HG03521 (cell line): ENCODE measurements at regions not wholly inside any gene's neighbourhood (a gene's known extent, or its start where the extent isn't known, plus 50 kb on each side); places are given as distances from the start of the nearest gene placed in this dataset.
"Not testable (repeated sequence)": the region's sequence is repeated elsewhere in the genome, so short reads cannot be mapped to it uniquely, and the experiment has no call there.

Experiments
- ATAC-seq: cut with Tn5 transposase; IDR thresholded peaks from one replicate; pipeline ENCODE4 v1.9.1; 2021; ENCODE audit warnings: mild to moderate bottlenecking, moderate library complexity; ENCODE audit not compliant: unreplicated experiment

DNA sequence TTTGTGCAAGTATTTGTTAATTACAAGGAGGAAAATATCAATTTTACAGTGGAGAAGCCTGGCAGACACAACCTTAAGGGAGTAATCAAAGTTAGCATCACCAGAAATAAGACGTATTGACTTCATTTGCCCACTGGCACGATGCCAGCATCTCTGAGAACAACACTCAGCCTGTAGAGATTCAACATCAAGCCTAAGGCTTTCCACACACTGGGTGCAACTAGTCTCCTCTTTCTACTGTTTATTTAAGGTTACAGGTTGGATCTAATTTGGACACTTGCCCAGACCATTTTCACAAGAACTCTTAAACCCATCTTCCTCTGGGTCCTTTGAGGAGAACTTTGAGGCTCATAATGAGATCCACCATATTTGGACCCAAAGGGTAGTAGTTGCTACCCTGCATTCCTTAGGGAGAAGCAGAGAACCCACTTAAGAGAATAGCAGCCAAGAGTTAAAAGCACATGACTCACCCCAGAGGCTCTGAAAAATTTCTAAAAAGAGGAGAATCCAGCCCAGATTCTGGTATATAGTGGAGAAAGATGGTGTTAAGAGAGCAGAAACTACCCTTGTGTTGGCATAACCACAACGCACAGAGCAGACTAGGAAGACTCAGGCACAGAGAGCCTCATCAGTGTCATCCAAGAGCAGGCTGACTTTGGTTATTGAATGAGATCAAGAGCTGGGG is 97.3 kb downstream of the CCDC71L start:
- no peak for ATAC-seq

DNA sequence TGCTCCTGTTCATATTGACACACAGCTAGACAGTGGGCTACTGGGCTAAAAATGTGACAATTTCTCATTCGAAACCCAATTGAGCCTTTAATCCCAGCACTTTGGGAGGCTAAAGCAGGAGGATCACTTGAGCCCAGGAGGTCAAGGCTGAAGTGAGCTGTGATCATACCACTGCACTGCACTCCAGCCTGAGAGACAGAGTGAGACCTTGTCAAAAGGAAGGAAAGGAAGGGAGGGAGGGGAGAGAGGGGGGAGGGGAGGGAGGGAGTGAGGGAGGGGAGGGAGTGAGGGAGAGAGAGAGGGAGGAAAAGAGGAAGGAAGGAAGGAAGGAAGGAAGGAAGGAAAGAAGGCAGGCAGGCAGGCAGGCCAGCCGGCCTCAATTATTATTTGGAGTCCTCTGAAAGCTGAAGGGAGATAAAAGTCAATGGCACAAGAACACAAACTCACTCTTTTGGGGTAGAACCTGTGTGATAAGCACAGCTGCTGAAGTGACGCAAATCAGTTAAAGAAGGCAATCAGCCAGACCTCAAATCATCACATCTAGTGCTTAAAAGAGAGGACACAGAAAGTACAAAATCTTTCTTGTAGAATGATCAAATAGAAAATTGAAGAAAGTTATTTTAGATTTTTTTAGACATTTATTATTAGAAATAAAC is 98.1 kb downstream of the CCDC71L start:
- ATAC-seq: no peak

DNA sequence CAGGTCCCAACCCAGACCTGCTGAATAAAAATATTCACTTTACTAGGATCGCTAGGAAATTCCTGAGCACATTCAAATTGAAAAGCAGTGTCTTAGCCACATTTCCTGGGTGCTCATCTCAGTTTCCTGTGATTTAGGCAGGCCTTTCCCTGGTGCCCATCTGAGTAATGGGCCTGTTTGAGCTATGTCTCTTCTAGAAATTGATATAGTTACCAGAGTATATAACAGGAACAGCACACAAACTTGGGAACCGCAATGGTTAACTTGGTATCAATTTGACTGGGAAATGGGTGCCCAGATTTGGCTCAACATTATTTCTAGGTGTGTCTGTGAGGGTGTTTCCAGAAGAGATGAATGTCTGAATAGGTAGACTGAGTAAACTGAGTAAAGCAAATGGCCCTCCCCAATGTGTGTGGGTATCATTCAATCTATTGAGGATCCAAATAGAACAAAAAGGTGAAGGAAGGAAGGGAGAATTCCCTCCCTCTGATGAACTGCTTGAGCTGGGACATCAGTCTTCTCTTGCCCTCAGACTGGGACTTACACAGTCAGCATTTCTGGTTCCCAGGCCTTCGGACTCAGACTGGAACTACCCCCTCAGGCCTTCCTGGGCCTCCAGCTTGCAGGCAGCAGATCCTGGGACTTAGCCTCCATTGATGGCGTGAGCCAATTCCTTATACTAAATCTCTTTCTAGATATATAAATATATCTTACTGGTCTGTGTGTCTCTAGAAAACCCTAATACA is 99.1 kb downstream of the CCDC71L start:
- ATAC-seq: no peak

DNA sequence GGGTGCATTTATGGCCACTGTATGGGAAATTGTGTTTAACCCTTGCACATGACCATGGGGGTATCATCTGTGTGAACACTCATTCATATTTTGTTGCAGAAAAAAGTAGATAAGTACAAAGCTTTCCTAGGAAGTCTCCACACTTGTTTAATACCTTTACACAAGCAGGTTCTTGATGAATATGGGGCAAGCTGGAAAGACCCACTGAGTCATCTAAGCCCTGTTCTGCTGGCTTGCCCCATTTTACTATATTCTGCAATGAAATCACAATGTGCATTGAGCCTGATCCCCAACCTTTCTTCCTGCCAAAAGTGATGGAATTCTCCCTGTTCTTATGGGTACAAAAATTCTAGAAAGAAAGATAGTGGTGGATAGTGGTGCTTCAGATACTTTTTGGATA is 99.8 kb downstream of the CCDC71L start:
- ATAC-seq: no peak

DNA sequence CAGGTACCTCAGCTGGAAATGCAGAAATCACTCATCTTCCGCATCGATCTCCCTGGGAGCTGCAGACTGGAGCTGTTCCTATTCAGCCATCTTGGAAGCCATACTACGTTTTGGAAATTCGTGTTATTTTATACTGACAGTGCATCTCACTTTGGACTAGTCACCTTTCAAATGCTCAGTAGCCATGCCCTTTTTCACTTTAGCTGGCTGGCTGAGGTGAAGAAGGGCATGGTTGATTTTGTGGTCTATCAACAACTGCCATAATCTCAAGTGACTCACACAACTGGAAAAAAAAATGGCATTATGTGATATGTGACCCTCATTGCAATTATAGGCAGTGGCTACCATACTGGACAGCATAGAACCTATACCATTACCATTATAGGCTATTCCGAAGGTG is 100.5 kb downstream of the CCDC71L start:
- ATAC-seq: no peak

DNA sequence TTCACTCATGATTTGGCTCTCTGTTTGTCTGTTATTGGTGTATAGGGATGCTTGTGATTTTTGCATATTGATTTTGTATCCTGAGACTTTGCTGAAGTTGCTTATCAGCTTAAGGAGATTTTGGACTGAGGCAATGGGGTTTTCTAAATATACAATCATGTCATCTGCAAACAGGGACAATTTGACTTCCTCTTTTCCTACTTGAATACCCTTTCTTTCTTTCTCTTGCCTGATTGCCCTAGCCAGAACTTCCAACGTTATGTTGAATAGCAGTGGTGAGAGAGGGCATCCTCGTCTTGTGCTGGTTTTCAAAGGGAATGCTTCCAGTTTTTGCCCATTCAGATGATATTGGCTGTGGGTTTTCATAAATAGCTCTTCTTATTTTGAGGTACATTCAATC is 104.7 kb downstream of the CCDC71L start:
- ATAC-seq: not testable (repeated sequence)

DNA sequence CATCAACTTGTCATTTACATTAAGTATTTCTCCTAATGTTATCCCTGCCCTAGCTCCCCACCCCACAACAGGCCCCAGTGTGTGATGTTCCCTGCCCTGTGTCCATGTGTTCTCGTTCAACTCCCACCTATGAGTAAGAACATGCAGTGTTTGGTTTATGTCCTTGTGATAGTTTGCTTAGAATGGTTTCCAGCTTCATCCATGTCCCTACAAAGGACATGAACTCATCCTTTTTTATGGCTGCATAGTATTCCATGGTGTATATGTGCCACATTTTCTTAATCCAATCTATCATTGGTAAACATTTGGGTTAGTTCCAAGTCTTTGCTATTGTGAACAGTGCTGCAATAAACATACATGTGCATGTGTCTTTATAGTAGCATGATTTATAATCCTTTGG is 106.3 kb downstream of the CCDC71L start:
- not testable (repeated sequence) for ATAC-seq

DNA sequence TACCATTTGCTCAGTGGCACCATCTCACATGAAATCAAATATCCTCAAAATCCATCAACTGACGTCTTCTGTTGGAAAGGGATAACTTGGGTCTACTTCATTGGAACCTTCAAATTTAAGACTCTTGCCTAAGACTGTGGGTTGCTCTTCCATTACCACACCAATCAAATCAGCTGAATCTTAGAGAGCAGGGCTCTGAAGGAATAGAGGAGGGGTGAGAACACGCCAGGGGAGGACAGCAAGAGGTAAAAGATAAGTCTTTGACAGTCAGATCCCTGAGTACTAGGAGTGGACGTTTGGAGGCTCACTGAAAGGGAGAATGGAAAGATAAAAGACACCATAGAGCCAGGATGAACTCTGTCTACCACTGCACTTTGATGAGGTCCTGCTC is 107.5 kb downstream of the CCDC71L start:
- ATAC-seq: no peak

DNA sequence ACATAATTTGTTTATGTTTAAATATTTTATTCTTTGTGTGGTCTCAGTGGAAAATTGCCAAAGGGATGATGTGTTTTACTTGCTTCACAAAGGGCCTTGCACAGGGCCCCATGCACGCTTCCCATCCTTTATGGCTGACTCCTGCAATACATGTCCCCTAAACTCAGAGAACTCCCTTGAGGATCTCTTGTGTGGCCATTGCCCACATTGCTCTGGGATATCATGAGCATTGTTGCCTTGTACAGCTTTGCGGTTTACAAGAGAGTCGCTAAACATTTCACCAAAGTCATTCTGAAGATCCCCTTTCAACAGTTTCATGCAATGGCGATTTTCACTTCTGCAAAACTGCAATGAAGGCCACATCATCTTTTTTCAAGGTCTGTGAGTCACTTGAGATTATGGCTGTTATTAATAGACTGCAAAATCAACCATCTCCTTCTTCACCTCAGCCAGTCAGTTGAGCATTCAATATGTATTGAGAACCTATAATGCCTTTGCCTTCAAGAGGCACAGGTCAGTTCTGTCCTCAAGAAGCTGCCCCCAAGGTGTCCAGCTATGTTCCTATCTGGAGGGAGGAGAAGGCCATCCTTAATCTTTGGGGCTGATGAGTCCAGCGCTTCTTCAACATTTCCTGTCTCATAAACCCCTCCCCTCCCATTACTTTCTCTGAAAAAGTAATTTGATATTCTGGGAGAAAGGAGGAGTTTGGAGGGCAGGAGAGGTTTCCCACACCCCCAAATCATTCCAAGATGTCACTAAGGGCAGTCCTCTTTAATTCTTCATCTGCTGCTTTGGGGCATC is 108.1 kb downstream of the CCDC71L start:
- ATAC-seq: peak; percentile 98

DNA sequence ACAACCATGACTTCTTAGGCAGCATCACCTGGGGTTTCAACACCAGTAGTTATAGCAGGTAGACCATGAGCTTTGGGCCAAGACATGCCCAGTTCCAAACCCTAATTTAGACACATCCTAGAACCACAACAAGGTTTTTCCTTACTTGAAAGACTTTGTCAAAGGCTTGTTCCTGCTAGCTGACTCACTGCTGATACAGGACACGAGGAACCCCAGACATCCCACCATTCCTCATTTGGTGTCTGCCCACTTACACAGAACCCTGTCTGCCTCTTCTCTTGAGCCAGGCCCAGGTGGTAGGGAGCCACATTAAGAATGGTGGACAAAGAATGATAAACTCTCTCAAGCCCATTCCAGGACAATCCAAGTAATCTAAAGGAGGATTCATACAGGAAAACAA is 109.0 kb downstream of the CCDC71L start:
- ATAC-seq: no peak

DNA sequence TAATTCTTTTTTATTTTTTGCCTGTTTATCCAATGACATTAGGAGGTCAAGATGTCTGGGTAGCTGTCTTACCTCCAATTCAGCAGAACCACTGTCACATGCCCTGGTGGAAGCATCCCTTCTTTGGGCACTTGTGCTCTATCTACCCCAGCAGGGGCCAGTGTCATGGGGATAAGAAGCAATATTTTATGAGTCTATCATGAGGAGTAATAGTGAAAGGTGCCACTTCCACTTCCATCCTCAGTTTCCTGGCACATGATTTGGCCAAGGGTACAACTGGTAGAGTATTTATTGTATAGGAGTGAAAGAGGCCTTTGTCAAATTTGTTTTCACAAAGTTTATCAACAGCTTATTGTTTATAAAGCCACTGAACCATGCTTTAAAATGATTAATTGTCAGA is 112.5 kb downstream of the CCDC71L start:
- ATAC-seq: no peak

DNA sequence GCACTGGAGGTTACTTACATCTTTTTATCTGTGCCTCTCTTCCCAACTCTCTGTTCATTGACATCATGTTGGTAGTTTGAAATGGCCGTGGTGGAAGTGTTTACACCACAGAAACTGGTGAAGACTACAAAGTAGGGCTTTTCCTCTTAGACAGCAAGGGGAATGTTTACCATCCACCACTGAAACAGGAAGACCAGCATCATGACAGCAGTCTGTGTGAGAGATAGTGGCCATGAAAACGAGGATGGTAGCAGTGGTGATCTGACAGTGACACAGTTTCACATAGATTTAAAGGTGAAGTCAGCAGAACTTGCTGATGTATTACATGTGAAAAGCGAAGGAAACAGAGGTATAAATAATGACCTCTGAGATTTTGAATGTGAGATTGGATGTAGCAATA is 115.7 kb downstream of the CCDC71L start:
- ATAC-seq: no peak

DNA sequence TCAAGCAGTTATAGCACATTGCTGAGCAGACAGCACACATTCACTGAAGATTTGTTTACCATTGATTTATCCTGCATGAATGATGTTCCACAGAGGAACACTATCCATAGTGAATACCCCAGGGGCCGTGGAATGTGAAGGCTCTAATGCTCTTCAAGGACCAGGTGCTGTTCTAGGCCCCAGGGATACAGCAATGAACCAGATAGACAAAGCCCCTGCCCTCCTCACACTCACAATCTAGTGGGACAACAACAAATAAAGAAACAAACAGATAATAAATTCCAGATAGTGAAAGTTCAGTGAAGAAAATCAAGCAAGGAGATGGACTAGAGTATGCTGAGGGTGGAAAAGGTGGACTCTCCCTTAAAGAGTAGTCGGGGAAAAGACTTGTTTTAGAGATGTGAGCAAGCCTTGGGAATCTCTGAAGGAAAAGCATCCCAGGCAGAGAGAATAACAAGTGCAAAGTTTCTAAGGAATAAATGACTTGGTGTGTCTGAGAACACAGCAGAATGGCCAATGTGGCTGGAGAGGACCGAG is 117.7 kb downstream of the CCDC71L start:
- no peak for ATAC-seq

DNA sequence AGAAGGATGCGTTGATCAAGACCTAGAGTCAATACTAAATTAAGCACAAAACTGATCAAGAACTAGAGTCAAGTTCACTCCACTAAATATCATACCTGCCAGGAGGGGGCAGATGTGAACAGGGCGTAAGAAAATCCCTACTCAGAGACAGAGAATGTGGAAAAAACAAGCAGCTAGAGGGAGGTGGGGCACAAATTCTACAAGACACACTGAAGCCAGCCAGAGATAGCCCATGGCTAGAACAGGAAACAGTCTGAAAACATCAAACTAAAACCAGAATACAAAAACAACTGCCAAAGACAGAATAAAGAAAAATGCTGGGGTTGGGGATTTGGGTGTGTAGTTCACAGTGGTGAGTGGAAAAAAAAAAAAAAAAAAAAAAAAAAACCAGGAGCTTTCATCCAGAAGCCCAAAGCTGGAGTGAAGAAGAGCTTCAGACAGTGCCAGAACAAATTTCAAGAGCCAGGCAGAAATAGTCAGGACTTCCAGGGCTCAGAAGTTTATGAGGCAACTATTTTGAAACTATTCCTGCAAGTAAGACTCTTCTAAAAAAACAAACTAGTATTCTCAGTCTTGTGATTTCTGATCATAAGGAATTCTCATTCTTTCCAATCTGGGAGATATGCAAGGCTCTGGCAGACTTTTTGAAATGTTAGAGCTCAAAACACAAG is 118.3 kb downstream of the CCDC71L start:
- peak; percentile 68 for ATAC-seq

DNA sequence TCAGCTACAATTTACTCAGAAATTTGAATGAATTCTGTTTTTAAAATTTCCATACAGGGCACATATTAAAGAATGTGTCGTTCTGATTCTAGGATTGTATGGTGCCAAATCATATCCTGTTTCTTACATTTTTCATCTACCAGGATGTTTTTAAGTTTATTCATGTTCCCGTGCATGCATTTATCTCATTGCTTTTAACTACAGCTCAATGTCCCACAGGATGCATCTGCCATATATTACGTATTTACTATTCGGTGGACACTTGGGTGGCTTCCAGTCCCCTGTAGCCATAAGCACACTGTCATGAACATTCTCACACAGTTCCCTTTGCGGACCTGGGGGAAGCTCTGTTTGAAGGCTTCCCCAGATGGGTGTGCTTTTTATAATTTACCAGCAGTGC is 122.3 kb downstream of the CCDC71L start:
- ATAC-seq: no peak

DNA sequence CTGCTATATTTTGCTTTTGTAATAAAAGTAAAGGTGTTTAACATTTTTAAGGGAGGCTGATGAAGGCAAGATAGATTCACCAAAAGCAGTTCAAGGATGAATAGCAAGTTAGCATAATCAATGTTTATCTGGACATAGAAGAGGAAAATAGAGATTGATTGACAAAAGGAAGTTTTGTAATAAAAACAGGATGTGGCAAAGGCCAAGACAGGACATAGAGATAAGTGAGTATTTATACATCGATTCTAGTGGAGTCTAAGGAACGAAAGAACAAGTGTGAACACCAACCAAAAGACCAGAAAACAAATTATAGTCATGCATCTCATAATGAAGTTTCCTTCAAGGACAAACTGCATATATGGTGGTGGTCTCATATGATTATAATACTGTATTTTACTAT is 123.8 kb downstream of the CCDC71L start:
- no peak for ATAC-seq

DNA sequence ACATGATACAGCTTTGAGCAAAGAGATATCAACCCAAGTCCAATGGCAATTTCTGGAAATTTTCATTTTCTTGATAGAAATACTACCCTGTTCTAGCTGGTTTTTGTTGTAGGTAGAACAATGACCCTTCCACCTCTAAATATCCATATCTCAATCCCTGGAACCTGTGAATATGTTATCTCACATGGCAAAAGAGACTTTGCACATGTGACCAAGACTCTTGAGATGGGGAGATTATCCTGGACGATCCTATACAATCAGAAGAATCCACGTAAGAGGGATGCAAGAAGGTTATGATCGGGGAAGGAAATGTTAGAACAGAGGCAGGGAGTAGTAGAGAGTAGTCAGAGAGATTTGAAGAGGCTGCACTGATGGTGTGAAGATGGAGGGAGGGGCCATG is 124.9 kb downstream of the CCDC71L start:
- no peak for ATAC-seq

DNA sequence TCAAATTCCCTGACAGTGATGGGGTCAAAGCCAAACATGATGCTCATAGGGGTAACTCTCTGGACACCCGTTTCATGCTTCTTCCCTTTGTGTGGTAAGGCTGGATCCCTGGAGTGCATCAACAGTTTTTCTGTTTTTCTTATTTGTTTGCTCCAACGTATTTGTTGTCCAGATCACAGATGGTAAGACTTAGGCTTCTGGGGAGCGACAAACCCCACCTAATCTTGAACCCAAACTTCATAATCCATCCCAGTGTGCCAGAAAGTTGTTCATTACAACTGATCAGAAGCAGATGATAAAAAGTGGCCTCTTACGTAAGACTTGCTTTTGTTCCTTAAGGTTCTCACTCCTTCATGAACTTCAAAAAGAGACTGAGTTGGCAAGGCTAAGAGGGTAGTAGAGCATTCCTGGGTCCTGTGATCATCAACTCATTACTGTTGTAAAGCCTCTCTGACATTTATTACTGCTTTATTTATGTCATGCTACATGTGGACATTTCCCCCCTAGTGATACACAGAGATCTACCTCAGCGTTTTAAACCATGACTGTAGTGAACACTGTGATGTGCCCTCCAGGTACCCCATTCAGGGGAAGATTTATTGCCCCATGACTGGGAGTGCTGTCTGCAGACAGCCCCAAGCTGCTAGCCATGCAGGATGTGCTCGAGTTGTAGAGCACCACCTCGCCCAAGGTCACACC is 125.6 kb downstream of the CCDC71L start:
- ATAC-seq: no peak

DNA sequence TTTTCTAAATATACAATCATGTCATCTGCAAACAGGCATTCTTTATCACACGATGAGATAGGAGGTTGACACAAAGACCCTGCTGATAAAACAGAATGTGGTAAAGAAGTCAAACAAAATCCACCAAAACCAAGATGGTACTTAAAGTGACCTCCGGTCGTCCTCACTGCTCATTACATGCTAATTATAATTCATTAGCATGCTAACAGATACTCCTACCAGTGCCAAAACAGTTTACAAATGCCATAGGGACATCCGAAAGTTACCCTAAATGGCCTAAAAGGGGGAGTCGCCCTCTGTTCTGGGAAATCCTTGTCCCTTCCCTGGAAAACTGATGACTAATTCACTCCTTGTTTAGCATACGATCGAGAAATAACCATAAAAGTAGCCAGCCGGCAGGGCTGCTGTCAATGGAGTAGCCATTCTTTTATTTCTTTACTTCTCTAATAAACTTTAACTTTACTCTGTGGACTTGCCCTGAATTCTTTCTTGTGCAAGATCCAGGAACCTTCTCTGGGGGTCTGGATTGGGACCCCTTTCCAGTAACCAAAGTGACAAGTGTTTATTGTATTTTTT is 126.6 kb downstream of the CCDC71L start:
- ATAC-seq: no peak

DNA sequence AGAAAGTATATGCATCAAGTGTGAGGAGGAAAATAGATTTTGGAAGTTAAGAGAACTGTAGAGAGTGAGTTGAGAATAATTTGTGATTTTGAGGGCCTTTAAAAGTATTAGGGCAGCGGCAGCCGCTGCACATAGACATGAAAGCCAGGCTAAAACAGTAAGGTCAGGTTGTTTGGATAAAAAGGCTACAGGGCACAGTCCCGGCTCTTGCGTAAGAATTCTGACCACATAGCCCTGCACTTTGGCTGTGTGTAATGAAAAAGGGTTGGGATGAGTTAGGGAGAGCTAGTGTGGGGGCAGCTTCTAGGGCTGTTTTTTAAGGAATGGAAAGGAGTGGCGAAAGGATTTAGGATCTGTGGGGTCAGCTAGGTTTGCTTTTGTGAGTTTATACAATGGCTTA is 130.8 kb downstream of the CCDC71L start:
- ATAC-seq: not testable (repeated sequence)
